ENCODE measurements at regions not wholly inside any gene's neighbourhood (a gene's known extent, or its start where the extent isn't known, plus 50 kb on each side); places are given as distances from the start of the nearest gene placed in this dataset.

- no peak for DNase-seq (ENCODE audit: extremely low spot score, unreplicated experiment)
- Mint-ChIP-seq H3K9me3 (peaks cover 8% of the 10 kb centered on the region), H3K4me1 (ENCODE audit: unreplicated experiment) (peaks cover 13% of the 10 kb centered on the region), H3K36me3 (peaks cover 3% of the 10 kb centered on the region), H3K27me3 (no peaks in the 10 kb centered on the region), H3K4me3 (no peak overlapping the region), H3K27ac (peak overlapping the region; percentile 86)
- TF ChIP-seq CTCF (conservative IDR thresholded peaks at IDR 0.05): no peak
Observed at GRCh38 chr6:11292091-11292490, 59.6 kb upstream of the NEDD9 start.

- no peak for DNase-seq (ENCODE audit: extremely low spot score, unreplicated experiment)
- Mint-ChIP-seq H3K27ac (no peak overlapping the region), H3K27me3 (no peaks in the 10 kb centered on the region), H3K9me3 (peaks cover 8% of the 10 kb centered on the region), H3K4me1 (ENCODE audit: unreplicated experiment) (peaks cover 13% of the 10 kb centered on the region), H3K4me3 (no peak overlapping the region), H3K36me3 (peaks cover 3% of the 10 kb centered on the region)
- no peak for TF ChIP-seq CTCF (conservative IDR thresholded peaks at IDR 0.05)
Observed at GRCh38 chr6:11291582-11291981, 59.1 kb upstream of the NEDD9 start.

- Mint-ChIP-seq H3K27me3 (no peaks in the 10 kb centered on the region), H3K36me3 (peaks cover 3% of the 10 kb centered on the region), H3K4me1 (ENCODE audit: unreplicated experiment) (peaks cover 13% of the 10 kb centered on the region), H3K27ac (no peak overlapping the region), H3K9me3 (peaks cover 4% of the 10 kb centered on the region), H3K4me3 (no peak overlapping the region)
- DNase-seq (ENCODE audit: extremely low spot score, unreplicated experiment): no peak
- no peak for TF ChIP-seq CTCF (conservative IDR thresholded peaks at IDR 0.05)
Observed at GRCh38 chr6:11290027-11290426, 57.6 kb upstream of the NEDD9 start.

GRCh38 chr6:11288065-11288464, 55.6 kb upstream of the NEDD9 start:
- no peak for DNase-seq (ENCODE audit: extremely low spot score, unreplicated experiment)
- no peaks in the 10 kb centered on the region for H3K27me3 Mint-ChIP-seq
- no peak overlapping the region for H3K4me3 Mint-ChIP-seq
- H3K27ac Mint-ChIP-seq: peak overlapping the region; percentile 61
- no peak for TF ChIP-seq CTCF (conservative IDR thresholded peaks at IDR 0.05)
- H3K36me3 Mint-ChIP-seq: peaks cover 2% of the 10 kb centered on the region
- H3K9me3 Mint-ChIP-seq: peaks cover 3% of the 10 kb centered on the region
- peaks cover 13% of the 10 kb centered on the region for H3K4me1 Mint-ChIP-seq (ENCODE audit: unreplicated experiment)

GRCh38 chr6:11284996-11285395, 52.5 kb upstream of the NEDD9 start:
- Mint-ChIP-seq H3K4me1 (ENCODE audit: unreplicated experiment) (peaks cover 2% of the 10 kb centered on the region), H3K4me3 (no peak overlapping the region), H3K27me3 (no peaks in the 10 kb centered on the region), H3K9me3 (no peaks in the 10 kb centered on the region), H3K36me3 (no peaks in the 10 kb centered on the region), H3K27ac (no peak overlapping the region)
- DNase-seq (ENCODE audit: extremely low spot score, unreplicated experiment): no peak
- no peak for TF ChIP-seq CTCF (conservative IDR thresholded peaks at IDR 0.05)

- Mint-ChIP-seq H3K36me3 (no peaks in the 10 kb centered on the region), H3K4me1 (ENCODE audit: unreplicated experiment) (peaks cover 6% of the 10 kb centered on the region), H3K27me3 (peaks cover under 1% of the 10 kb centered on the region), H3K27ac (no peak overlapping the region), H3K4me3 (no peak overlapping the region), H3K9me3 (no peaks in the 10 kb centered on the region)
- DNase-seq (ENCODE audit: extremely low spot score, unreplicated experiment): no peak
- no peak for TF ChIP-seq CTCF (conservative IDR thresholded peaks at IDR 0.05)
Observed at GRCh38 chr6:11283629-11284028, 51.2 kb upstream of the NEDD9 start.
